HCT116 (cell line): ENCODE measurements at regions not wholly inside any gene's neighbourhood (a gene's known extent, or its start where the extent isn't known, plus 50 kb on each side); places are given as distances from the start of the nearest gene placed in this dataset.

Experiments used
- EZH2 ChIP-seq: fragments of 200-600 bp; sonication (generic); IDR thresholded peaks from 2 replicates; pipeline ENCODE4 v1.6.1; 2017; ENCODE audit warnings: antibody characterized with exemption, mixed run types
- POLR2A ChIP-seq: IDR thresholded peaks from 2 replicates; pipeline ENCODE4 v1.7.0; 2011; ENCODE audit warnings: borderline replicate concordance; ENCODE audit not compliant: insufficient read depth, insufficient read length; ENCODE audit errors: extremely low read depth
- POLR2AphosphoS5 ChIP-seq: IDR thresholded peaks from 2 replicates; pipeline ENCODE4 v1.6.1; 2011; ENCODE audit warnings: mild to moderate bottlenecking, low read depth, low read length, moderate library complexity
- RAD21 ChIP-seq: IDR thresholded peaks from 2 replicates; pipeline ENCODE4 v1.6.1; 2012; ENCODE audit warnings: low read depth, mild to moderate bottlenecking
- SIN3A ChIP-seq: IDR thresholded peaks from 2 replicates; pipeline ENCODE4 v1.6.1; 2012; ENCODE audit warnings: low read depth
- TCF7L2 ChIP-seq: IDR thresholded peaks from 2 replicates; pipeline ENCODE4 v1.7.0; 2011; ENCODE audit warnings: borderline replicate concordance, inconsistent platforms; ENCODE audit not compliant: insufficient read depth, insufficient read length; ENCODE audit errors: extremely low read depth
- YY1 ChIP-seq: IDR thresholded peaks from 2 replicates; pipeline ENCODE4 v1.6.1; 2011; ENCODE audit warnings: low read length, low read depth, moderate library complexity, mild to moderate bottlenecking; ENCODE audit not compliant: insufficient replicate concordance; ENCODE audit errors: extremely low read depth
- ZNF274 ChIP-seq: fragments of 200-500 bp; sonication (Bioruptor generic); IDR thresholded peaks from 2 replicates; pipeline ENCODE4 v1.6.1; 2014; ENCODE audit warnings: mild to moderate bottlenecking, low read depth, low read length, inconsistent platforms
- TF ChIP-seq, protein P1 (sequence below), 3 experiments: fragments of 200-600 bp in 1 of 3; sonication (generic) in 1 of 3; IDR thresholded peaks in 2 of 3; conservative IDR thresholded peaks in 1 of 3; 2 replicates each; pipeline ENCODE4 v1.5.1; 2012 to 2017; ENCODE audit warnings: low read depth in 2 of 3, low read length in 2 of 3, antibody characterized with exemption in 1 of 3, borderline replicate concordance in 1 of 3, control low read depth in 1 of 3, mild to moderate bottlenecking in 1 of 3, mixed read lengths in 1 of 3, mixed run types in 1 of 3, moderate library complexity in 1 of 3; ENCODE audit not compliant: insufficient read depth in 1 of 3

- TF ChIP-seq RAD21: no peak
- TF ChIP-seq, protein P1, sequence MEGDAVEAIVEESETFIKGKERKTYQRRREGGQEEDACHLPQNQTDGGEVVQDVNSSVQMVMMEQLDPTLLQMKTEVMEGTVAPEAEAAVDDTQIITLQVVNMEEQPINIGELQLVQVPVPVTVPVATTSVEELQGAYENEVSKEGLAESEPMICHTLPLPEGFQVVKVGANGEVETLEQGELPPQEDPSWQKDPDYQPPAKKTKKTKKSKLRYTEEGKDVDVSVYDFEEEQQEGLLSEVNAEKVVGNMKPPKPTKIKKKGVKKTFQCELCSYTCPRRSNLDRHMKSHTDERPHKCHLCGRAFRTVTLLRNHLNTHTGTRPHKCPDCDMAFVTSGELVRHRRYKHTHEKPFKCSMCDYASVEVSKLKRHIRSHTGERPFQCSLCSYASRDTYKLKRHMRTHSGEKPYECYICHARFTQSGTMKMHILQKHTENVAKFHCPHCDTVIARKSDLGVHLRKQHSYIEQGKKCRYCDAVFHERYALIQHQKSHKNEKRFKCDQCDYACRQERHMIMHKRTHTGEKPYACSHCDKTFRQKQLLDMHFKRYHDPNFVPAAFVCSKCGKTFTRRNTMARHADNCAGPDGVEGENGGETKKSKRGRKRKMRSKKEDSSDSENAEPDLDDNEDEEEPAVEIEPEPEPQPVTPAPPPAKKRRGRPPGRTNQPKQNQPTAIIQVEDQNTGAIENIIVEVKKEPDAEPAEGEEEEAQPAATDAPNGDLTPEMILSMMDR (IDR thresholded peaks at IDR 0.05 in 2 of 3, conservative IDR thresholded peaks at IDR 0.05 in 1 of 3; ENCODE audit: borderline replicate concordance in 1 of 3, insufficient read depth in 1 of 3, low read depth in 2 of 3, low read length in 2 of 3): no peak
- no peak for TF ChIP-seq SIN3A
- no peak for TF ChIP-seq POLR2AphosphoS5
- no peak for TF ChIP-seq POLR2A
- no peak for TF ChIP-seq TCF7L2
- TF ChIP-seq YY1: no peak
- TF ChIP-seq ZNF274: no peak
- no peak for TF ChIP-seq EZH2
Measured at GRCh38 chr15:79702621-79703020, 194.2 kb downstream of the MTHFS start.
